ENCODE measurements at regions not wholly inside any gene's neighbourhood (a gene's known extent, or its start where the extent isn't known, plus 50 kb on each side); places are given as distances from the start of the nearest gene placed in this dataset.

- no peak overlapping the region for H3K27ac ChIP-seq
- no peaks in the 10 kb centered on the region for H3K27me3 ChIP-seq
- ATAC-seq: no peak
- peaks cover 0 to 7% of the 10 kb centered on the region in 2 donors for H3K9me3 ChIP-seq
- no peak for TF ChIP-seq CTCF (IDR thresholded peaks at IDR 0.05)
- no peak overlapping the region for H3K4me3 ChIP-seq
- intact Hi-C loops (cut with DNase I): no loop called here
- H3K36me3 ChIP-seq: no peaks in the 10 kb centered on the region
- peak in 1 of 4 donors; percentile 11 for DNase-seq
- H3K4me1 ChIP-seq: no peaks in the 10 kb centered on the region
Measured at GRCh38 chr14:24725311-24725710, 91.3 kb upstream of the GZMB start.

- intact Hi-C loops (cut with DNase I): no loop called here
- ATAC-seq: no peak
- H3K9me3 ChIP-seq: no peaks in the 10 kb centered on the region
- no peak for TF ChIP-seq CTCF (IDR thresholded peaks at IDR 0.05)
- DNase-seq: no peak
- H3K27me3 ChIP-seq: no peaks in the 10 kb centered on the region
- H3K4me1 ChIP-seq: no peaks in the 10 kb centered on the region
- H3K36me3 ChIP-seq: no peaks in the 10 kb centered on the region
- no peak overlapping the region for H3K27ac ChIP-seq
- H3K4me3 ChIP-seq: no peak overlapping the region
Measured at GRCh38 chr14:24721775-24722174, 87.8 kb upstream of the GZMB start.

- no peak for ATAC-seq
Measured at GRCh38 chr14:24715239-24715638, 81.2 kb upstream of the GZMB start.

GRCh38 chr14:24713404-24713803 lies 79.4 kb upstream of the GZMB start:
- H3K36me3 ChIP-seq: no peaks in the 10 kb centered on the region
- no peaks in the 10 kb centered on the region for H3K4me1 ChIP-seq
- no peak for TF ChIP-seq CTCF (IDR thresholded peaks at IDR 0.05)
- H3K27ac ChIP-seq: no peak overlapping the region
- intact Hi-C loops (cut with DNase I): no loop called here
- no peak overlapping the region for H3K4me3 ChIP-seq
- ATAC-seq (no peak), DNase-seq (no peak)
- no peaks in the 10 kb centered on the region for H3K27me3 ChIP-seq
- no peaks in the 10 kb centered on the region for H3K9me3 ChIP-seq

More at GRCh38 chr14:24715239-24715638, 81.2 kb upstream of the GZMB start:
- no peaks in the 10 kb centered on the region for H3K4me1 ChIP-seq
- H3K27ac ChIP-seq: no peak overlapping the region
- DNase-seq: no peak
- intact Hi-C loops (cut with DNase I): no loop called here
- no peak for TF ChIP-seq CTCF (IDR thresholded peaks at IDR 0.05)
- no peak overlapping the region for H3K4me3 ChIP-seq
- H3K9me3 ChIP-seq: no peaks in the 10 kb centered on the region
- no peaks in the 10 kb centered on the region for H3K27me3 ChIP-seq
- no peaks in the 10 kb centered on the region for H3K36me3 ChIP-seq

GRCh38 chr14:24712909-24713308 lies 78.9 kb upstream of the GZMB start:
- DNase-seq (no peak), ATAC-seq (no peak)
- H3K36me3 ChIP-seq: no peaks in the 10 kb centered on the region
- H3K4me1 ChIP-seq: no peaks in the 10 kb centered on the region
- no peak overlapping the region for H3K4me3 ChIP-seq
- no peak overlapping the region for H3K27ac ChIP-seq
- no peak for TF ChIP-seq CTCF (IDR thresholded peaks at IDR 0.05)
- no peaks in the 10 kb centered on the region for H3K27me3 ChIP-seq
- no peaks in the 10 kb centered on the region for H3K9me3 ChIP-seq
- intact Hi-C loops (cut with DNase I): no loop called here
